A549 (cell line): ENCODE measurements at regions not wholly inside any gene's neighbourhood (a gene's known extent, or its start where the extent isn't known, plus 50 kb on each side); places are given as distances from the start of the nearest gene placed in this dataset.
A peak's percentile ranks its signal among the peaks of the same experiment; 100 is the strongest.

ENCODE experiments used
- ATAC-seq, 2 experiments: fragments of 200-7000 bp in 1 of 2; fragments of >200 bp in 1 of 2; cut with Nextera tagmentation in 1 of 2; cut with Tn5 transposase in 1 of 2; 3 replicates each; pipeline versions ENCODE4 v1.8.0 to v1.9.1; 2018 to 2020; ENCODE audit warnings: mild to moderate bottlenecking in 1 of 2, moderate library complexity in 1 of 2
- CTCF ChIA-PET: fragments of 300-600 bp; sonication (Branson Sonifier 250); formaldehyde crosslinking; extraction: SDS; loops from one replicate; lab custom pipeline; 2021; ENCODE audit warnings: antibody characterized with exemption, inconsistent platforms; lab: Yijun Ruan, JAX
- POLR2A ChIA-PET: fragments of 350-600 bp; formaldehyde crosslinking; extraction: SDS; loops from one replicate; lab custom pipeline; 2021; ENCODE audit warnings: antibody characterized with exemption, inconsistent platforms; lab: Yijun Ruan, JAX
- DNase-seq, 2 experiments: peaks; one replicate each; pipeline versions ENCODE4 v3.0.0 to v3.0.0-alpha.2; 2011 to 2016; ENCODE audit warnings: low read depth in 1 of 2, low spot score in 1 of 2
- FAIRE-seq: peaks from 2 replicates; lab custom pipeline; 2011; peaks lifted over from hg19 to GRCh38; lab: Jason Lieb, UNC
- H3K27ac ChIP-seq, 2 experiments: fragments of >200 bp; sonication (Bioruptor Twin); formaldehyde crosslinking; 3 replicates each; pipeline ENCODE4 v1.5.1; 2016 to 2017
- H3K4me1 ChIP-seq: fragments of >200 bp; sonication (Bioruptor Twin); formaldehyde crosslinking; 3 replicates; pipeline ENCODE4 v1.6.1; 2016
- H3K4me2 ChIP-seq: fragments of >200 bp; sonication (Bioruptor Twin); formaldehyde crosslinking; 3 replicates; pipeline ENCODE4 v1.6.1; 2016
- H3K4me3 ChIP-seq: fragments of >200 bp; sonication (Bioruptor Twin); formaldehyde crosslinking; 3 replicates; pipeline ENCODE4 v1.5.1; 2016
- H3K9me3 ChIP-seq: fragments of >200 bp; sonication (Bioruptor Twin); formaldehyde crosslinking; 3 replicates; pipeline ENCODE4 v1.6.1; 2016
- CBX8 ChIP-seq: fragments of 200-600 bp; sonication (generic); IDR thresholded peaks from 2 replicates; pipeline ENCODE4 v1.6.1; 2016
- FOSL2 ChIP-seq, 2 experiments: fragments of 450-650 bp in 1 of 2; fragments of >200 bp in 1 of 2; sonication (Bioruptor Twin) in 1 of 2; formaldehyde crosslinking; IDR thresholded peaks; 2 replicates each; pipeline versions ENCODE4 v1.5.0 to v1.6.1; 2016 to 2020; ENCODE audit warnings: mild to moderate bottlenecking in 1 of 2, moderate library complexity in 1 of 2
- FOXS1 ChIP-seq: fragments of 250-450 bp; sonication (Bioruptor Pico); IDR thresholded peaks from 2 replicates; pipeline ENCODE4 v1.5.0; 2020; ENCODE audit warnings: mild to moderate bottlenecking, moderate library complexity
- GATA3 ChIP-seq: IDR thresholded peaks from 2 replicates; pipeline ENCODE4 v1.6.1; 2012; ENCODE audit warnings: borderline replicate concordance
- HOXA7 ChIP-seq: fragments of 250-450 bp; sonication (Bioruptor Pico); IDR thresholded peaks from 2 replicates; pipeline ENCODE4 v1.5.0; 2020; ENCODE audit warnings: mild to moderate bottlenecking, moderate library complexity
- HOXB13 ChIP-seq: fragments of 250-450 bp; sonication (Bioruptor Pico); IDR thresholded peaks from 2 replicates; pipeline ENCODE4 v1.5.0; 2020; ENCODE audit warnings: low read depth, mild to moderate bottlenecking, moderate library complexity
- JUNB ChIP-seq: fragments of >200 bp; sonication (Bioruptor Twin); formaldehyde crosslinking; IDR thresholded peaks from 2 replicates; pipeline ENCODE4 v1.6.1; 2016
- MAZ ChIP-seq: fragments of 150-350 bp; IDR thresholded peaks from 2 replicates; pipeline ENCODE4 v1.6.1; 2014; ENCODE audit warnings: antibody characterized with exemption, low read depth, low read length, borderline replicate concordance
- NFE2L2 ChIP-seq: fragments of 150-350 bp; conservative IDR thresholded peaks from 2 replicates; pipeline ENCODE4 v1.6.1; 2014; ENCODE audit warnings: low read length
- NR3C1 ChIP-seq: fragments of >200 bp; sonication (Bioruptor Twin); formaldehyde crosslinking; IDR thresholded peaks from 3 replicates; pipeline ENCODE4 v1.6.1; 2017
- PHF8 ChIP-seq: fragments of 200-600 bp; sonication (generic); IDR thresholded peaks from 2 replicates; pipeline ENCODE4 v1.6.1; 2016; ENCODE audit warnings: low read depth, mild to moderate bottlenecking, antibody characterized with exemption, moderate library complexity, borderline replicate concordance
- RAD21 ChIP-seq, 2 experiments: fragments of >200 bp in 1 of 2; sonication (Bioruptor Twin) in 1 of 2; formaldehyde crosslinking in 1 of 2; IDR thresholded peaks in 1 of 2; conservative IDR thresholded peaks in 1 of 2; 2 replicates in 1 of 2; 3 replicates in 1 of 2; pipeline ENCODE4 v1.6.1; 2012 to 2018; ENCODE audit warnings: inconsistent platforms in 1 of 2
- RARB ChIP-seq: fragments of 250-450 bp; sonication (Bioruptor Pico); IDR thresholded peaks from 2 replicates; pipeline ENCODE4 v1.8.0; 2021; ENCODE audit warnings: mild to moderate bottlenecking, moderate library complexity
- RFX5 ChIP-seq: fragments of 450-650 bp; IDR thresholded peaks from 2 replicates; pipeline ENCODE4 v1.7.1; 2014; ENCODE audit warnings: antibody characterized with exemption, mild to moderate bottlenecking, moderate library complexity
- SMC3 ChIP-seq: fragments of >200 bp; sonication (Bioruptor Twin); formaldehyde crosslinking; IDR thresholded peaks from 3 replicates; pipeline ENCODE4 v1.6.1; 2018; ENCODE audit warnings: inconsistent platforms
- TFCP2L1 ChIP-seq: fragments of 250-450 bp; sonication (Bioruptor Pico); IDR thresholded peaks from 2 replicates; pipeline ENCODE4 v1.5.0; 2021; ENCODE audit warnings: mild to moderate bottlenecking
- ZNF302 ChIP-seq: fragments of 250-450 bp; sonication (Bioruptor Pico); IDR thresholded peaks from 2 replicates; pipeline ENCODE4 v1.9.0; 2021; ENCODE audit warnings: inconsistent platforms, mild to moderate bottlenecking, moderate library complexity
- ZSCAN20 ChIP-seq: fragments of 250-450 bp; sonication (Bioruptor Pico); IDR thresholded peaks from 2 replicates; pipeline ENCODE4 v1.8.0; 2022; ENCODE audit warnings: mild to moderate bottlenecking, moderate library complexity
- WGBS: methylation state at CpG from one replicate; pipeline ENCODE4 v1.1.6; 2017; ENCODE audit errors: missing lambda C conversion rate; 5-methylcytosine and 5-hydroxymethylcytosine counted together
- TF ChIP-seq, protein P1 (sequence below): fragments of >200 bp; sonication (Bioruptor Twin); formaldehyde crosslinking; IDR thresholded peaks from 2 replicates; pipeline ENCODE4 v1.6.1; 2016
- TF ChIP-seq, protein P2 (sequence below): fragments of >200 bp; sonication (Bioruptor Twin); formaldehyde crosslinking; IDR thresholded peaks from 3 replicates; pipeline ENCODE4 v1.5.1; 2016
- TF ChIP-seq, protein P3 (sequence below): fragments of 250-450 bp; sonication (Bioruptor Pico); IDR thresholded peaks from 2 replicates; pipeline ENCODE4 v1.5.0; 2020; ENCODE audit warnings: low read depth, mild to moderate bottlenecking, moderate library complexity
- TF ChIP-seq, protein P4 (sequence below): IDR thresholded peaks from 2 replicates; pipeline ENCODE4 v1.6.1; 2012
- TF ChIP-seq, protein P5 (sequence below): fragments of 250-450 bp; sonication (Bioruptor Pico); IDR thresholded peaks from 2 replicates; pipeline ENCODE4 v1.5.0; 2021; ENCODE audit warnings: mild to moderate bottlenecking, moderate library complexity, borderline replicate concordance

DNA sequence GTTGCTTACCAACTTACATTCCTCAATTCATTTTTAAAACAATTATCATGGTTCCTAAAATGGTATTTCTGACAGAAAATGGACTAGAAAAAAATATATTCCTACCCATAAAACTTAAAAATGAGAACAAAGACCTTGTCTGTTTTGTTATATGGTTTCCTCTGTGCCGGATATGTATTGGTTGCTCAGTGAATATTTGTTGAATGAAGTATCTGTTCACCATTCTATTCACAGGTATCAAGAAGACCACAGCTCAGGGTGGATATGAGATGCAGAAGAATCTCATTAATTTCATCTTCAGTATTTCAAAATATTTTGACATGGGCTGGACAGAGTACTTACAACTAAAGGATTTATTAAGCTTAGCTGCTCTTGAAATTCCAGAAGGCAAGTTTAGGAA lies 58.1 kb downstream of the TUSC7 start:
- DNase-seq, result no peak
- POLR2A ChIA-PET, result no interaction called here
- H3K4me2 ChIP-seq, result no peak overlapping the region
- TF ChIP-seq SMC3 (no peak), CBX8 (no peak)
- TF ChIP-seq, all 56 proteins: peak for 0
- ATAC-seq, result no peak
- 3% methylated on average over 1 of the region's 1 CpG for WGBS
- no peak for FAIRE-seq
- Histone ChIP-seq H3K4me1 (no peaks in the 10 kb centered on the region), H3K4me3 (no peak overlapping the region), H3K9me3 (no peaks in the 10 kb centered on the region), H3K27ac (no peak overlapping the region)
- CTCF ChIA-PET, result interaction anchor here (1.0 kb wide), 1 partner anchor 1861 kb away, joined by 3 read pairs; no protein-coding TSS in a partner anchor

DNA sequence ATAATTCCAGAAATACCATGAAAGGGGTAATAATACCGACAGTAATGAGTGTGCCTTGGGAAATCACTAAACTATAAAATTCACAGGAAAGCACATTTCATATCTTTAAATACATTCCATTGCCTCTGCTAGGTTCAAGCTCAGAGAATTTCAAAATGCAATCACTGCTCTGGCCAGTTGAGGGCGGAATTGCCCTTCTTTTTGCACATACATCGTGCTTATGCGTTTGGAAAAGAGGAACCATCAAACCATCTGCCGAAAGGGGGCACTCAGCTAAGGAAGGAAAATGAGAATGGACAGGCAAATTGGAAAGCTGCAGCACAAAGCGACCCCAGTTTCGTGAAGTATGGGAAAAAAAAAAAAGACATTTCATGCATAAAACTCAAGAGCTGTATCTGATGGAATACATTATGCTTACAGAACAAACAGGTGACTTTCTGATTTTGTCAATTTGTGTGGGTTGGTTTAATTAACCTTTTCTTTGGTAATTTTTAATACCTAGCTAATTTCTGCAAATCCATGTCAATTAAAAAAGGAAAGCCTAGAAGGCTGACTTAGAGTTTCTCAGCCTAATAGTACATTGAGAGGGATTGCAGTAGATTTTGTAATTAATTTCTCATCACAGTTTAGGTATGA lies 61.4 kb downstream of the TUSC7 start:
- Histone ChIP-seq H3K9me3 (no peaks in the 10 kb centered on the region), H3K4me3 (no peak overlapping the region), H3K4me2 (no peak overlapping the region), H3K4me1 (no peaks in the 10 kb centered on the region), H3K27ac (no peak overlapping the region)
- CTCF ChIA-PET, result interaction anchor here (0.6 to 1.5 kb wide), 18 partner anchors 8 to 1859 kb away, joined by 3 to 11 read pairs (median 3); no protein-coding TSS in a partner anchor
- FAIRE-seq (peak; percentile 76), DNase-seq (peak; percentile 27 to 80), ATAC-seq (peak; percentile 97)
- 2% methylated on average over 7 of the region's 7 CpGs for WGBS
- no peak for TF ChIP-seq FOXS1 (CRISPR knock-in tag)
- TF ChIP-seq, protein P1, sequence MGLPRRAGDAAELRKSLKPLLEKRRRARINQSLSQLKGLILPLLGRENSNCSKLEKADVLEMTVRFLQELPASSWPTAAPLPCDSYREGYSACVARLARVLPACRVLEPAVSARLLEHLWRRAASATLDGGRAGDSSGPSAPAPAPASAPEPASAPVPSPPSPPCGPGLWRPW, result no peak
- TF ChIP-seq, protein P2, sequence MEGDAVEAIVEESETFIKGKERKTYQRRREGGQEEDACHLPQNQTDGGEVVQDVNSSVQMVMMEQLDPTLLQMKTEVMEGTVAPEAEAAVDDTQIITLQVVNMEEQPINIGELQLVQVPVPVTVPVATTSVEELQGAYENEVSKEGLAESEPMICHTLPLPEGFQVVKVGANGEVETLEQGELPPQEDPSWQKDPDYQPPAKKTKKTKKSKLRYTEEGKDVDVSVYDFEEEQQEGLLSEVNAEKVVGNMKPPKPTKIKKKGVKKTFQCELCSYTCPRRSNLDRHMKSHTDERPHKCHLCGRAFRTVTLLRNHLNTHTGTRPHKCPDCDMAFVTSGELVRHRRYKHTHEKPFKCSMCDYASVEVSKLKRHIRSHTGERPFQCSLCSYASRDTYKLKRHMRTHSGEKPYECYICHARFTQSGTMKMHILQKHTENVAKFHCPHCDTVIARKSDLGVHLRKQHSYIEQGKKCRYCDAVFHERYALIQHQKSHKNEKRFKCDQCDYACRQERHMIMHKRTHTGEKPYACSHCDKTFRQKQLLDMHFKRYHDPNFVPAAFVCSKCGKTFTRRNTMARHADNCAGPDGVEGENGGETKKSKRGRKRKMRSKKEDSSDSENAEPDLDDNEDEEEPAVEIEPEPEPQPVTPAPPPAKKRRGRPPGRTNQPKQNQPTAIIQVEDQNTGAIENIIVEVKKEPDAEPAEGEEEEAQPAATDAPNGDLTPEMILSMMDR, result peak; percentile 98
- TF ChIP-seq SMC3, result peak; percentile 86
- no peak for TF ChIP-seq RFX5
- TF ChIP-seq, protein P3, sequence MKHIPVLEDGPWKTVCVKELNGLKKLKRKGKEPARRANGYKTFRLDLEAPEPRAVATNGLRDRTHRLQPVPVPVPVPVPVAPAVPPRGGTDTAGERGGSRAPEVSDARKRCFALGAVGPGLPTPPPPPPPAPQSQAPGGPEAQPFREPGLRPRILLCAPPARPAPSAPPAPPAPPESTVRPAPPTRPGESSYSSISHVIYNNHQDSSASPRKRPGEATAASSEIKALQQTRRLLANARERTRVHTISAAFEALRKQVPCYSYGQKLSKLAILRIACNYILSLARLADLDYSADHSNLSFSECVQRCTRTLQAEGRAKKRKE (CRISPR knock-in tag), result no peak
- TF ChIP-seq, protein P4, sequence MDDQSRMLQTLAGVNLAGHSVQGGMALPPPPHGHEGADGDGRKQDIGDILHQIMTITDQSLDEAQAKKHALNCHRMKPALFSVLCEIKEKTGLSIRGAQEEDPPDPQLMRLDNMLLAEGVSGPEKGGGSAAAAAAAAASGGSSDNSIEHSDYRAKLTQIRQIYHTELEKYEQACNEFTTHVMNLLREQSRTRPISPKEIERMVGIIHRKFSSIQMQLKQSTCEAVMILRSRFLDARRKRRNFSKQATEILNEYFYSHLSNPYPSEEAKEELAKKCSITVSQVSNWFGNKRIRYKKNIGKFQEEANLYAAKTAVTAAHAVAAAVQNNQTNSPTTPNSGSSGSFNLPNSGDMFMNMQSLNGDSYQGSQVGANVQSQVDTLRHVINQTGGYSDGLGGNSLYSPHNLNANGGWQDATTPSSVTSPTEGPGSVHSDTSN, result no peak
- TF ChIP-seq ZSCAN20 (CRISPR knock-in tag), result no peak
- TF ChIP-seq GATA3, result no peak
- no peak for TF ChIP-seq HOXB13 (CRISPR knock-in tag)
- no peak for TF ChIP-seq NR3C1
- TF ChIP-seq, protein P5, sequence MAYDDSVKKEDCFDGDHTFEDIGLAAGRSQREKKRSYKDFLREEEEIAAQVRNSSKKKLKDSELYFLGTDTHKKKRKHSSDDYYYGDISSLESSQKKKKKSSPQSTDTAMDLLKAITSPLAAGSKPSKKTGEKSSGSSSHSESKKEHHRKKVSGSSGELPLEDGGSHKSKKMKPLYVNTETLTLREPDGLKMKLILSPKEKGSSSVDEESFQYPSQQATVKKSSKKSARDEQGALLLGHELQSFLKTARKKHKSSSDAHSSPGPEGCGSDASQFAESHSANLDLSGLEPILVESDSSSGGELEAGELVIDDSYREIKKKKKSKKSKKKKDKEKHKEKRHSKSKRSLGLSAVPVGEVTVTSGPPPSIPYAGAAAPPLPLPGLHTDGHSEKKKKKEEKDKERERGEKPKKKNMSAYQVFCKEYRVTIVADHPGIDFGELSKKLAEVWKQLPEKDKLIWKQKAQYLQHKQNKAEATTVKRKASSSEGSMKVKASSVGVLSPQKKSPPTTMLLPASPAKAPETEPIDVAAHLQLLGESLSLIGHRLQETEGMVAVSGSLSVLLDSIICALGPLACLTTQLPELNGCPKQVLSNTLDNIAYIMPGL (CRISPR knock-in tag), result no peak
- no peak for TF ChIP-seq NFE2L2
- no peak for TF ChIP-seq TFCP2L1 (CRISPR knock-in tag)
- no peak for TF ChIP-seq ZNF302 (CRISPR knock-in tag)
- TF ChIP-seq RAD21 (conservative IDR thresholded peaks at IDR 0.05 in 1 of 2, IDR thresholded peaks at IDR 0.05 in 1 of 2), result peak; percentile 91 to 98
- TF ChIP-seq PHF8, result no peak
- no peak for TF ChIP-seq RARB
- TF ChIP-seq HOXA7 (CRISPR knock-in tag), result no peak
- no peak for TF ChIP-seq FOSL2 (IDR thresholded peaks at IDR 0.05)
- TF ChIP-seq FOSL2 (CRISPR knock-in tag; IDR thresholded peaks at IDR 0.05), result no peak
- no peak for TF ChIP-seq MAZ
- no peak for TF ChIP-seq CBX8
- no peak for TF ChIP-seq JUNB
- POLR2A ChIA-PET, result no interaction called here
